HFF-Myc (cell line): ENCODE measurements at regions not wholly inside any gene's neighbourhood (a gene's known extent, or its start where the extent isn't known, plus 50 kb on each side); places are given as distances from the start of the nearest gene placed in this dataset.

Experiments
- DNase-seq: peaks from one replicate; pipeline ENCODE4 v3.0.0-alpha.2; 2011; ENCODE audit warnings: low read depth; ENCODE audit errors: extremely low read depth
- H3K4me3 ChIP-seq: replicated peaks from 2 replicates; pipeline ENCODE4 v1.5.1; 2011; ENCODE audit warnings: low read depth, mild to moderate bottlenecking, control low read depth, low read length
- TF ChIP-seq, protein P1 (sequence below): IDR thresholded peaks from 2 replicates; pipeline ENCODE4 v1.5.1; 2012; ENCODE audit warnings: mild to moderate bottlenecking, low read depth, low read length, control low read depth; ENCODE audit errors: missing control alignments

DNA sequence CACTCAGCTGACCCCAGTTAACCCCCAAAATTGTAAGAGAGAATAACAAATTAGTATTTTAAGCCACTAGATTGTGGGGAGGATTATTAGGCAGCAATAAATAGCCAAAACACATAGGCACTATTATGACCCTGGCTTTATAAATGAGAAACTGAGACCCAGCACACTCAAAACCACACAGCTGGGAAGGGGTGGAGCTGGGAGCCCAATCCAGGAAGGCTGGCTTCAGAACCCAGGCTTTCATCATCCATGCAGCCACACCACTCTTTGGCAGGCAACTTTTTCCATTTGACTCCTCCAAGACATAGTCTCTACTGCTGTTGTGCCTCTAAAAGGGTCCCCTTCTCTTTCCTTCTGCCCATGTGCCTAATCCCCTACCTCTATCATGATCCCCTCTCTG is 253.8 kb downstream of the DHX15 start:
- no peak overlapping the region for H3K4me3 ChIP-seq
- no peak for DNase-seq
- TF ChIP-seq, protein P1, sequence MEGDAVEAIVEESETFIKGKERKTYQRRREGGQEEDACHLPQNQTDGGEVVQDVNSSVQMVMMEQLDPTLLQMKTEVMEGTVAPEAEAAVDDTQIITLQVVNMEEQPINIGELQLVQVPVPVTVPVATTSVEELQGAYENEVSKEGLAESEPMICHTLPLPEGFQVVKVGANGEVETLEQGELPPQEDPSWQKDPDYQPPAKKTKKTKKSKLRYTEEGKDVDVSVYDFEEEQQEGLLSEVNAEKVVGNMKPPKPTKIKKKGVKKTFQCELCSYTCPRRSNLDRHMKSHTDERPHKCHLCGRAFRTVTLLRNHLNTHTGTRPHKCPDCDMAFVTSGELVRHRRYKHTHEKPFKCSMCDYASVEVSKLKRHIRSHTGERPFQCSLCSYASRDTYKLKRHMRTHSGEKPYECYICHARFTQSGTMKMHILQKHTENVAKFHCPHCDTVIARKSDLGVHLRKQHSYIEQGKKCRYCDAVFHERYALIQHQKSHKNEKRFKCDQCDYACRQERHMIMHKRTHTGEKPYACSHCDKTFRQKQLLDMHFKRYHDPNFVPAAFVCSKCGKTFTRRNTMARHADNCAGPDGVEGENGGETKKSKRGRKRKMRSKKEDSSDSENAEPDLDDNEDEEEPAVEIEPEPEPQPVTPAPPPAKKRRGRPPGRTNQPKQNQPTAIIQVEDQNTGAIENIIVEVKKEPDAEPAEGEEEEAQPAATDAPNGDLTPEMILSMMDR, result no peak

DNA sequence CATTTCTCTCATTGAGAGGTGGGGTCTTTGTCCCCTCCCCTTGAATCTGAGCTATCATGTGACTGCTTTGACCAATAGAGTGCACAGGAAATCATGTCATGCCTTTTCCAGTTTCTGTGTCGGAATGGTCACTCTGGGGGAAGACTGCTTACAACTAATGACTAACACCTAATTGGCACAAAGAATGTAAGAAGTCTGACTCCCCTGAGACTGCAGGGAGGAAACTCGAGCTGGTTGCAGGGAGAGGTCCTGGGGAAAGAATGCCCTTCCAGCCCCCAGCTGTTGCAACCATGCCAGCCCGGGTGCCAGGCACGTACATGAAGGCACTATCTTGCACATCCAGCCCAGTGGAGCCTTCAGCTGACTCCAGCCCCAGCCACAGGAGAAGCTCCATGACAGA is 254.2 kb downstream of the DHX15 start:
- TF ChIP-seq, protein P1, result no peak
- DNase-seq, result no peak
- no peak overlapping the region for H3K4me3 ChIP-seq

DNA sequence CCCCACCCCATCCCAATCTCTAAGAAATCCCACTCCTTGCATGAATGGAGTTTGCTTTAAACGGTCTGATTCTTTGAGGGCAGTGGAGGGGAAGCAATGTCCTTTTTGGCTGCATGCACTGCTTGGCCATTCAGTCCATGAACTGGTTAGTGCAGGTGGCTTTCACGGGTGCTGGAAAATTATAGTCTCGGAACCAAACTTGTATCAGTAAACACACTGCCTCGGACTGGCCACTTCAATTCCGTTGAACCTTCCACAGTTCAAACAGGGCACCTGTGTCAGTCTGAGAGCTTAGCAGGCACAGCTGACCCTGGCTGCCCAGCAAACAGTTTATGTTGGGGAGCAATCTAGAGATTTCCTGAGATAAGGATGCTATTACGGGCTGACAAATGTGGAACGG is 255.6 kb downstream of the DHX15 start:
- no peak overlapping the region for H3K4me3 ChIP-seq
- TF ChIP-seq, protein P1, result no peak
- no peak for DNase-seq

DNA sequence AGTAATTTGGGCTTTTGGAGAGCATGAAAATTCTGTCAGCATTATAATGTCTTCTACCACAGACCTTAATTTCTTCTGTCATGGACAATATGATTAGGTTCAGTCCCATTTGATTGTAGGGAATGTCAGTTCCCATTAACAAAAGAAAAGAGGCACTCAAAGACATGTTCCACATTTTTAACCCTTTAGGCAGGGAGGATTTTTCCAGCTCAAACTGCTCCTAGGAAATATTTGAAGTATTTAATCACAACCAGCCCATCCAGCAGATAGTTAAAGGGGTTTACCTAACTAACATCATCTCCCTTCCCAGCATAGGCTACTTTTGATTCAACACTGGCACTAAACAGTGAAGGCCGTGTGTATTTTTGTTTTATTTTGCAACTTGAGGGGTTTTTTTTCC is 256.0 kb downstream of the DHX15 start:
- DNase-seq, result no peak
- TF ChIP-seq, protein P1, result no peak
- H3K4me3 ChIP-seq, result no peak overlapping the region

DNA sequence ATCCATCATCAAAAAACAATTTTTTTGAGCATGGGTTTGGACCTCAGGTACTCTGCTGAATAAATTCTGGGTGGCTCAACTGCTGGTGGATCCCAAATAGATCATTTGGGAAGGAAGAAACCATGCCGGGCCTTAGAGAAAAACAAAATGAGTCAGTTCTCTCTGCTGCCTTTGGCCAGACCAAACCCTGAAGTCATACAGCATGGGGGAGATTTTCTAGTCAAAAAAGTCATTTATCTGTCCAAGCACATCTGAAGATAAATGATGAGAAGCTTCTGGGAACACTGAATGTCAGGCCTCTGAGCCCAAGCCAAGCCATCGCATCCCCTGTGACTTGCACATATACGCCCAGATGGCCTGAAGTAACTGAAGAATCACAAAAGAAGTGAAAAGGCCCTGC is 261.4 kb downstream of the DHX15 start:
- DNase-seq, result no peak
- TF ChIP-seq, protein P1, result no peak
- no peak overlapping the region for H3K4me3 ChIP-seq

DNA sequence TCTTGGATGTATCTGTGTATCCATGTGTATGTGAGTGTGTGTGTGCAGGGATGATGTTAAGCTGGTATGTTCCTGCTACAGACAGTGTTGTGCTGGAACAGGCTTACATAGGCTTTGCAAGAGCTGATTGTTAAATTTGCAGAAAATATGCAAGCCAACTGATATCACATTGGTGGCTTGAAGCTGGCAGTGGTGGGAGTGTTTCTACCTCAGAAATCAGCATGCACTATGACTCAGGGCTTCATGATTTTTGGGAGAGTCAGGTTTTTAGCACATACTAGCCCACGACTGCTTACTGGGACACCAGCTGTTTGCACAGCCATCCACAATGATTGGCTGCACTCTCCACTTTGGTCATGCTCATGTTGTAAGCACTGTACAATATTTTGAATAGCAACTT is 261.8 kb downstream of the DHX15 start:
- peak; percentile 3 for DNase-seq
- H3K4me3 ChIP-seq, result no peak overlapping the region
- TF ChIP-seq, protein P1, result no peak

DNA sequence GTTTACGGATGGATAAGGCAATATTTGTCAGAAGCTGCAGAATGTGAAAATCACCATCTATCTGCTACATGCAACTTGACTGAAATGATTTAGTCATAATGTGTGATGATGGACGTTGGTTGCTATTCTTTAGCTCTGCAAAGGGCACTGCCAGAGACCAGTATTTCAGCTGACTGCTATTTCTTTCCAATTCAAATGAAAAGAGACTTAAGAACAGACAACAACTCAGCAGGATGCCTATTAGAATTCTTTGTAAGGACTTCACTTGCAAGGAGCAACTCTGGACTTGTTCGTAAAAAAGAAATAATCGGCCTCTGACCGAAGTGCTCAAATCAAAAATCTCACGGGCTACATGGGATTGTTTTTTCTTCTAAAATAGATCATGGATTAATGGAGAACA is 262.7 kb downstream of the DHX15 start:
- H3K4me3 ChIP-seq, result no peak overlapping the region
- DNase-seq, result no peak
- TF ChIP-seq, protein P1, result no peak
